HFFc6 (cell line): ENCODE measurements at regions not wholly inside any gene's neighbourhood (a gene's known extent, or its start where the extent isn't known, plus 50 kb on each side); places are given as distances from the start of the nearest gene placed in this dataset.
"Not testable (repeated sequence)": the region's sequence is repeated elsewhere in the genome, so short reads cannot be mapped to it uniquely, and the experiment has no call there.

Experiments
- DNase-seq: peaks from one replicate; pipeline ENCODE4 v3.0.0-alpha.2; 2018
- H3K27ac Mint-ChIP-seq: 2 replicates; pipeline ENCODE4 v1.8.0; 2020; ENCODE audit warnings: mild to moderate bottlenecking, mixed read lengths
- H3K27me3 Mint-ChIP-seq: 2 replicates; pipeline ENCODE4 v1.8.0; 2021; ENCODE audit warnings: mild to moderate bottlenecking, moderate library complexity, mixed read lengths; ENCODE audit not compliant: insufficient read depth
- H3K36me3 Mint-ChIP-seq: 2 replicates; pipeline ENCODE4 v1.8.0; 2021; ENCODE audit warnings: low read depth, mixed read lengths
- H3K4me1 Mint-ChIP-seq: 2 replicates; pipeline ENCODE4 v1.8.0; 2020; ENCODE audit warnings: low read depth, mixed read lengths
- H3K4me3 Mint-ChIP-seq: 2 replicates; pipeline ENCODE4 v1.8.0; 2020; ENCODE audit warnings: mild to moderate bottlenecking, moderate library complexity, mixed read lengths
- H3K9me3 Mint-ChIP-seq: 2 replicates; pipeline ENCODE4 v1.8.0; 2020; ENCODE audit warnings: mild to moderate bottlenecking, mixed read lengths
- TF ChIP-seq, protein P1 (sequence below): fragments of 200-600 bp; sonication (generic); IDR thresholded peaks from 2 replicates; pipeline ENCODE4 v1.5.0; 2021; ENCODE audit warnings: antibody characterized with exemption, mild to moderate bottlenecking

- TF ChIP-seq, protein P1, sequence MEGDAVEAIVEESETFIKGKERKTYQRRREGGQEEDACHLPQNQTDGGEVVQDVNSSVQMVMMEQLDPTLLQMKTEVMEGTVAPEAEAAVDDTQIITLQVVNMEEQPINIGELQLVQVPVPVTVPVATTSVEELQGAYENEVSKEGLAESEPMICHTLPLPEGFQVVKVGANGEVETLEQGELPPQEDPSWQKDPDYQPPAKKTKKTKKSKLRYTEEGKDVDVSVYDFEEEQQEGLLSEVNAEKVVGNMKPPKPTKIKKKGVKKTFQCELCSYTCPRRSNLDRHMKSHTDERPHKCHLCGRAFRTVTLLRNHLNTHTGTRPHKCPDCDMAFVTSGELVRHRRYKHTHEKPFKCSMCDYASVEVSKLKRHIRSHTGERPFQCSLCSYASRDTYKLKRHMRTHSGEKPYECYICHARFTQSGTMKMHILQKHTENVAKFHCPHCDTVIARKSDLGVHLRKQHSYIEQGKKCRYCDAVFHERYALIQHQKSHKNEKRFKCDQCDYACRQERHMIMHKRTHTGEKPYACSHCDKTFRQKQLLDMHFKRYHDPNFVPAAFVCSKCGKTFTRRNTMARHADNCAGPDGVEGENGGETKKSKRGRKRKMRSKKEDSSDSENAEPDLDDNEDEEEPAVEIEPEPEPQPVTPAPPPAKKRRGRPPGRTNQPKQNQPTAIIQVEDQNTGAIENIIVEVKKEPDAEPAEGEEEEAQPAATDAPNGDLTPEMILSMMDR, result no peak
- Mint-ChIP-seq H3K27ac (no peak overlapping the region), H3K4me1 (no peaks in the 10 kb centered on the region), H3K27me3 (no peaks in the 10 kb centered on the region), H3K36me3 (no peaks in the 10 kb centered on the region), H3K9me3 (peaks cover 21% of the 10 kb centered on the region), H3K4me3 (no peak overlapping the region)
- DNase-seq, result no peak
These were observed 221.0 kb downstream of the UTP18 start for GRCh38 chr17:51481370-51481769.

DNA sequence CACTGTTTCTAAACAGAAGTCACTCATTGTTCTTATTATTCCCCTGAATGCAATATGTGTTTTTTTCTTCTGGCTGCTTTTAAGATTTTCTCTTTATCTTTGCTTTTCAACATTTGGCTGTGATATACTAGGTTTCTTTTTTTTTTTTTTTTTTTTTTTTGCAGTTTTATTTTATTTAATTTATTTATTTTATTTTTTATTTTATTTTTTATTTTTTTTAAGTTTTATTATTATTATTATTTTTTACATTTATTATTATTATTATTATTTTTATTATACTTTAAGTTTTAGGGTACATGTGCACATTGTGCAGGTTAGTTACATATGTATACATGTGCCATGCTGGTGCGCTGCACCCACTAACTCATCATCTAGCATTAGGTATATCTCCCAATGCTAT is 221.9 kb downstream of the UTP18 start:
- H3K27ac Mint-ChIP-seq, result not testable (repeated sequence)

GRCh38 chr17:51486091-51486490 is 225.7 kb downstream of the UTP18 start:
- DNase-seq, result no peak
- no peaks in the 10 kb centered on the region for H3K27me3 Mint-ChIP-seq
- H3K4me1 Mint-ChIP-seq, result no peaks in the 10 kb centered on the region
- no peak overlapping the region for H3K4me3 Mint-ChIP-seq
- TF ChIP-seq, protein P1, result no peak
- no peak overlapping the region for H3K27ac Mint-ChIP-seq
- H3K9me3 Mint-ChIP-seq, result peaks cover 19% of the 10 kb centered on the region
- no peaks in the 10 kb centered on the region for H3K36me3 Mint-ChIP-seq

More for the DNA sequence above, 221.9 kb downstream of the UTP18 start:
- H3K27me3 Mint-ChIP-seq, H3K4me1 Mint-ChIP-seq, H3K36me3 Mint-ChIP-seq, DNase-seq, H3K4me3 Mint-ChIP-seq: not testable (repeated sequence)
- peaks cover 19% of the 10 kb centered on the region for H3K9me3 Mint-ChIP-seq

- Mint-ChIP-seq H3K27me3 (no peaks in the 10 kb centered on the region), H3K36me3 (no peaks in the 10 kb centered on the region), H3K27ac (no peak overlapping the region), H3K4me1 (no peaks in the 10 kb centered on the region), H3K9me3 (peaks cover 15% of the 10 kb centered on the region), H3K4me3 (no peak overlapping the region)
- DNase-seq, result no peak
- TF ChIP-seq, protein P1, result no peak
These were observed 226.7 kb downstream of the UTP18 start for GRCh38 chr17:51486885-51487520.

- H3K4me3 Mint-ChIP-seq, result no peak overlapping the region
- TF ChIP-seq, protein P1, result no peak
- peaks cover 17% of the 10 kb centered on the region for H3K9me3 Mint-ChIP-seq
- DNase-seq, result no peak
- H3K4me1 Mint-ChIP-seq, result no peaks in the 10 kb centered on the region
- no peaks in the 10 kb centered on the region for H3K36me3 Mint-ChIP-seq
- H3K27ac Mint-ChIP-seq, result no peak overlapping the region
- no peaks in the 10 kb centered on the region for H3K27me3 Mint-ChIP-seq
These were observed 227.6 kb downstream of the UTP18 start for GRCh38 chr17:51487947-51488346.

DNA sequence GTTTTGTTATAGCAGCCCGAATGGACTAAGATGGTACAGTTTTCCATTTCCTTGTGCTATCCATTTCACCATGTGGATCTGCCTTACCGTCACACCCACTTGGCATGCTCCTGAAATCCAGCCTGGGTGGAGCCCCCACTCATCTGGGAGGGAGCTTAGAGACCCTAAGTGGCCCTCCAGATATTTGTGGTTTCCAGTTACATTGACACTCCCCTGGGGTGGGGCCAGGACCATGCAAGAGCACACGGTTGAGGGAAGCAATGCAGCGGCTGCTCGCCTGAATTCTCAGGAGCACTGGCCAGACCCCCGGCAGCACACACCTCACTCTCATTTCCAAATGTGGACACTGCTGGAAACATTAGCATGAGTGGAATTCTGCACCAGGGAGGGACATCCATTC is 231.1 kb downstream of the UTP18 start:
- no peaks in the 10 kb centered on the region for H3K27me3 Mint-ChIP-seq
- H3K4me1 Mint-ChIP-seq, result no peaks in the 10 kb centered on the region
- TF ChIP-seq, protein P1, result no peak
- H3K9me3 Mint-ChIP-seq, result peaks cover 40% of the 10 kb centered on the region
- H3K27ac Mint-ChIP-seq, result no peak overlapping the region
- DNase-seq, result no peak
- no peaks in the 10 kb centered on the region for H3K36me3 Mint-ChIP-seq
- H3K4me3 Mint-ChIP-seq, result no peak overlapping the region
